Esophagus muscularis mucosa (tissue), 3 donors: ENCODE measurements at regions not wholly inside any gene's neighbourhood (a gene's known extent, or its start where the extent isn't known, plus 50 kb on each side); places are given as distances from the start of the nearest gene placed in this dataset.

Source experiments
- POLR2A ChIP-seq: fragments of 450-650 bp; IDR thresholded peaks from one replicate; pipeline ENCODE4 v1.6.1; 2017; ENCODE audit warnings: antibody characterized with exemption, moderate library complexity, mild to moderate bottlenecking, low read depth
- POLR2AphosphoS5 ChIP-seq, 2 donors: sonication (generic); formaldehyde crosslinking; IDR thresholded peaks; one replicate each; pipeline ENCODE4 v1.6.1; 2017; ENCODE audit warnings: antibody characterized with exemption in 2 of 2
- TF ChIP-seq, protein P1 (sequence below), 3 experiments: fragments of 200-600 bp in 2 of 3; fragments of 450-650 bp in 1 of 3; sonication (generic) in 2 of 3; IDR thresholded peaks; one replicate each; pipeline ENCODE4 v1.5.1; 2017 to 2019; ENCODE audit warnings: antibody characterized with exemption in 3 of 3, mild to moderate bottlenecking in 2 of 3, moderate library complexity in 1 of 3

DNA sequence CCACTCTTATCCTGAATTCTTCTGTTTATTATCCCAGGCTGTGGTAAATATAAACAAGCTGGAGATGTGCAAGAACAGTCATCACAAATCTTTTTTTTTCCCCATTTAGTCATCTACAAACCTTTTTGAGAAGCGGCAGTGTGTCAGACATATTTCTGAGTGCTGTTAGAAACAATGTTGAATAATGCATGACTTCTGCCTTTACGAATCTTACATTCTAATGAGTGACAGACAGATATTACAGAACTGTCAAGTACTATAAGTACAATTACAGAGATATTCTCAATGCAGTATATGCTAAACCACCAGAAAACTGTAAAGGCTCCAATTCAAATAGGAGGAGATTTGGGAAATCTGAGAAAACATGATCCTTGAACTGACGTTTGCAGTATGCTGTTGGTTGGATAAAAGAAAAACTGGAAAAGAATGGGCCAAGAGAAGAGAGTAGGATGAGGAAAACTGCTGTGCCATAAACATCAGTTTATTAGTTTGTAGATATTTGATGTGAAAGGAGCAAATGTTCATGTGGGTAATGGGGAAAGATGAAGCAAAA lies 379.5 kb upstream of the SLC8A1 start:
- TF ChIP-seq, protein P1, sequence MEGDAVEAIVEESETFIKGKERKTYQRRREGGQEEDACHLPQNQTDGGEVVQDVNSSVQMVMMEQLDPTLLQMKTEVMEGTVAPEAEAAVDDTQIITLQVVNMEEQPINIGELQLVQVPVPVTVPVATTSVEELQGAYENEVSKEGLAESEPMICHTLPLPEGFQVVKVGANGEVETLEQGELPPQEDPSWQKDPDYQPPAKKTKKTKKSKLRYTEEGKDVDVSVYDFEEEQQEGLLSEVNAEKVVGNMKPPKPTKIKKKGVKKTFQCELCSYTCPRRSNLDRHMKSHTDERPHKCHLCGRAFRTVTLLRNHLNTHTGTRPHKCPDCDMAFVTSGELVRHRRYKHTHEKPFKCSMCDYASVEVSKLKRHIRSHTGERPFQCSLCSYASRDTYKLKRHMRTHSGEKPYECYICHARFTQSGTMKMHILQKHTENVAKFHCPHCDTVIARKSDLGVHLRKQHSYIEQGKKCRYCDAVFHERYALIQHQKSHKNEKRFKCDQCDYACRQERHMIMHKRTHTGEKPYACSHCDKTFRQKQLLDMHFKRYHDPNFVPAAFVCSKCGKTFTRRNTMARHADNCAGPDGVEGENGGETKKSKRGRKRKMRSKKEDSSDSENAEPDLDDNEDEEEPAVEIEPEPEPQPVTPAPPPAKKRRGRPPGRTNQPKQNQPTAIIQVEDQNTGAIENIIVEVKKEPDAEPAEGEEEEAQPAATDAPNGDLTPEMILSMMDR (IDR thresholded peaks at IDR 0.05), result no peak
- no peak for TF ChIP-seq POLR2A
- TF ChIP-seq POLR2AphosphoS5 (IDR thresholded peaks at IDR 0.05), result no peak
